K562 (cell line): ENCODE measurements at regions not wholly inside any gene's neighbourhood (a gene's known extent, or its start where the extent isn't known, plus 50 kb on each side); places are given as distances from the start of the nearest gene placed in this dataset.

Experiments
- ATAC-seq: fragments of 200-7000 bp; cut with Tn5 transposase; 3 replicates; pipeline ENCODE4 v1.9.1; 2020; ENCODE audit warnings: moderate library complexity
- BruUV-seq: library from RNA; stranded (reverse); fragments of 400-500 nt; replicated peaks from 2 replicates; lab custom pipeline; 2021; lab: Mats Ljungman, UMichigan
- CTCF ChIA-PET: fragments of 300-600 bp; formaldehyde crosslinking; extraction: SDS; loops from one replicate; lab custom pipeline; 2021; ENCODE audit warnings: low intra/inter-chr PET ratio; lab: Yijun Ruan, JAX
- POLR2A ChIA-PET: fragments of 300-600, 350-650 bp; sonication (Branson Sonifier 250); formaldehyde crosslinking; extraction: SDS; loops from one replicate; lab custom pipeline; 2021; ENCODE audit warnings: antibody characterized with exemption, inconsistent platforms; lab: Yijun Ruan, JAX
- DNase-seq, 4 experiments: peaks; one replicate each; pipeline versions ENCODE4 v3.0.0 to v3.0.0-alpha.2; 2011 to 2018; ENCODE audit warnings: low spot score in 3 of 4, mixed read lengths in 3 of 4; ENCODE audit errors: extremely low read depth in 1 of 4
- FAIRE-seq: peaks from 2 replicates; lab custom pipeline; 2011; peaks lifted over from hg19 to GRCh38; lab: Jason Lieb, UNC
- H2AFZ ChIP-seq: 2 replicates; pipeline ENCODE4 v1.6.0; 2011; ENCODE audit warnings: low read depth, low read length, control low read depth, inconsistent platforms
- H3K27ac ChIP-seq: fragments of 200-600 bp; 3 replicates; pipeline ENCODE4 v1.8.0; 2011; ENCODE audit warnings: low read depth, mild to moderate bottlenecking, control low read depth, inconsistent platforms, low read length, moderate library complexity, mixed read lengths; ENCODE audit errors: extremely low read depth
- H3K27me3 ChIP-seq, 2 experiments: fragments of 300-600 bp in 1 of 2; 2 replicates in 1 of 2; 3 replicates in 1 of 2; pipeline versions ENCODE4 v1.6.0 to v1.8.0; 2011; ENCODE audit warnings: inconsistent platforms in 2 of 2, low read length in 2 of 2, mild to moderate bottlenecking in 1 of 2, mixed read lengths in 1 of 2, moderate library complexity in 1 of 2; ENCODE audit not compliant: control insufficient read depth in 2 of 2, insufficient read depth in 2 of 2
- H3K36me3 ChIP-seq: fragments of 300-600 bp; 3 replicates; pipeline ENCODE4 v1.8.0; 2011; ENCODE audit warnings: mild to moderate bottlenecking, low read length, inconsistent platforms; ENCODE audit not compliant: control insufficient read depth, insufficient read depth
- H3K4me1 ChIP-seq, 2 experiments: fragments of 200-600 bp in 1 of 2; replicated peaks in 1 of 2; 2 replicates in 1 of 2; 3 replicates in 1 of 2; pipeline versions ENCODE4 v1.5.1 to v1.8.0; 2011; ENCODE audit warnings: inconsistent platforms in 2 of 2, low read length in 2 of 2, mild to moderate bottlenecking in 1 of 2, mixed read lengths in 1 of 2, moderate library complexity in 1 of 2; ENCODE audit not compliant: control insufficient read depth in 2 of 2, insufficient read depth in 2 of 2
- H3K4me2 ChIP-seq: 2 replicates; pipeline ENCODE4 v1.6.1; 2011; ENCODE audit warnings: low read length, control low read depth, inconsistent platforms, mixed read lengths; ENCODE audit not compliant: insufficient read depth
- H3K4me3 ChIP-seq: fragments of 200-600 bp; sonication (generic), shearing (Covaris generic); 2 replicates; pipeline ENCODE4 v1.5.1; 2016; ENCODE audit warnings: control low read depth, inconsistent platforms
- H3K79me2 ChIP-seq: fragments of 200-600 bp; 3 replicates; pipeline ENCODE4 v1.8.0; 2011; ENCODE audit warnings: low read length, inconsistent platforms; ENCODE audit not compliant: control insufficient read depth, insufficient read depth
- H3K9ac ChIP-seq, 2 experiments: 2 replicates each; pipeline versions ENCODE4 v1.6.0 to v1.6.1; 2011; ENCODE audit warnings: low read depth in 2 of 2, low read length in 2 of 2, control low read depth in 1 of 2, inconsistent platforms in 1 of 2, mild to moderate bottlenecking in 1 of 2, mixed read lengths in 1 of 2; ENCODE audit not compliant: insufficient read depth in 1 of 2
- H3K9me1 ChIP-seq: one replicate; pipeline ENCODE4 v1.6.0; 2011; ENCODE audit warnings: inconsistent platforms, mild to moderate bottlenecking, low read length, moderate library complexity; ENCODE audit not compliant: control insufficient read depth, insufficient read depth
- H3K9me3 ChIP-seq: replicated peaks from 2 replicates; pipeline ENCODE4 v1.5.1; 2011; ENCODE audit warnings: low read depth, low read length, inconsistent platforms; ENCODE audit not compliant: control insufficient read depth, insufficient read depth
- H4K20me1 ChIP-seq: replicated peaks from 2 replicates; pipeline ENCODE4 v1.6.1; 2011; ENCODE audit warnings: low read length, inconsistent platforms, mixed read lengths; ENCODE audit not compliant: control insufficient read depth, insufficient read depth
- CEBPG ChIP-seq, 3 experiments: fragments of 200-800 bp in 1 of 3; sonication (Bioruptor generic) in 1 of 3; sonication (generic) in 1 of 3; formaldehyde crosslinking in 1 of 3; IDR thresholded peaks in 2 of 3; conservative IDR thresholded peaks in 1 of 3; 2 replicates each; pipeline versions ENCODE4 v1.6.1 to v1.8.0; 2016 to 2022; ENCODE audit warnings: missing compliant biosample characterization in 2 of 3, missing genetic modification characterization in 2 of 3, mild to moderate bottlenecking in 1 of 3, missing genetic modification reagents in 1 of 3
- WGBS: fragments of 100-300 bp; shearing (Covaris generic); methylation state at CpG from one replicate; pipeline ENCODE4 v1.1.6; 2016; ENCODE audit warnings: low coverage, mixed read lengths; ENCODE audit not compliant: insufficient coverage; ENCODE audit errors: missing lambda C conversion rate; 5-methylcytosine and 5-hydroxymethylcytosine counted together
- in situ Hi-C: fragments of 300-500 bp; cut with MboI; formaldehyde crosslinking; loops from 4 replicates; pipeline ENCODE4 v1.15.0; 2018; ENCODE audit warnings: inconsistent platforms, mixed read lengths
- intact Hi-C: fragments of 100-400 bp; cut with micrococcal nuclease; formaldehyde crosslinking; loops from 2 replicates; pipeline ENCODE4 v1.14.2; 2022
- TF ChIP-seq, protein P1 (sequence below): fragments of 250-450 bp; sonication (Bioruptor Pico); IDR thresholded peaks from 2 replicates; pipeline ENCODE4 v1.8.0; 2022; ENCODE audit warnings: inconsistent platforms

- no peaks in the 10 kb centered on the region for H3K9me1 ChIP-seq
- peaks cover 3 to 21% of the 10 kb centered on the region in 2 experiments; a peak in 4 of 5 replicates for H3K27me3 ChIP-seq
- H3K9me3 ChIP-seq: no peaks in the 10 kb centered on the region
- no peak for FAIRE-seq
- ATAC-seq: no peak
- H4K20me1 ChIP-seq: no peaks in the 10 kb centered on the region
- no peak overlapping the region for H3K9ac ChIP-seq
- ChIA-PET POLR2A (no interaction called here), CTCF (no interaction called here)
- H3K4me3 ChIP-seq: no peak overlapping the region
- 19% methylated on average over 7 of the region's 7 CpGs for WGBS
- no peaks in the 10 kb centered on the region for H3K4me1 ChIP-seq
- DNase-seq: no peak
- H3K4me2 ChIP-seq: no peak overlapping the region
- no peaks in the 10 kb centered on the region for H3K36me3 ChIP-seq
- H3K79me2 ChIP-seq: no peaks in the 10 kb centered on the region
- in situ Hi-C loops (no loop called here), intact Hi-C loops (no loop called here)
- BruUV-seq: no TSS peak
- TF ChIP-seq CEBPG (CRISPR knock-in tag; IDR thresholded peaks at IDR 0.05) (no peak), CEBPG (tag; conservative IDR thresholded peaks at IDR 0.05 in 1 of 2, IDR thresholded peaks at IDR 0.05 in 1 of 2) (0 out of 4 replicates have a peak, but pooled peaks of 1 of the 2 experiments have one; percentile 23)
- TF ChIP-seq, protein P1, sequence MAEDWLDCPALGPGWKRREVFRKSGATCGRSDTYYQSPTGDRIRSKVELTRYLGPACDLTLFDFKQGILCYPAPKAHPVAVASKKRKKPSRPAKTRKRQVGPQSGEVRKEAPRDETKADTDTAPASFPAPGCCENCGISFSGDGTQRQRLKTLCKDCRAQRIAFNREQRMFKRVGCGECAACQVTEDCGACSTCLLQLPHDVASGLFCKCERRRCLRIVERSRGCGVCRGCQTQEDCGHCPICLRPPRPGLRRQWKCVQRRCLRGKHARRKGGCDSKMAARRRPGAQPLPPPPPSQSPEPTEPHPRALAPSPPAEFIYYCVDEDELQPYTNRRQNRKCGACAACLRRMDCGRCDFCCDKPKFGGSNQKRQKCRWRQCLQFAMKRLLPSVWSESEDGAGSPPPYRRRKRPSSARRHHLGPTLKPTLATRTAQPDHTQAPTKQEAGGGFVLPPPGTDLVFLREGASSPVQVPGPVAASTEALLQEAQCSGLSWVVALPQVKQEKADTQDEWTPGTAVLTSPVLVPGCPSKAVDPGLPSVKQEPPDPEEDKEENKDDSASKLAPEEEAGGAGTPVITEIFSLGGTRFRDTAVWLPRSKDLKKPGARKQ (CRISPR knock-in tag): no peak
- no peak overlapping the region for H2AFZ ChIP-seq
- H3K27ac ChIP-seq: no peak overlapping the region
These were observed 193.0 kb upstream of the PITRM1 start for GRCh38 chr10:3365630-3366029.
